ENCODE measurements at regions not wholly inside any gene's neighbourhood (a gene's known extent, or its start where the extent isn't known, plus 50 kb on each side); places are given as distances from the start of the nearest gene placed in this dataset.
"Not testable (repeated sequence)": the region's sequence is repeated elsewhere in the genome, so short reads cannot be mapped to it uniquely, and the experiment has no call there.

DNA sequence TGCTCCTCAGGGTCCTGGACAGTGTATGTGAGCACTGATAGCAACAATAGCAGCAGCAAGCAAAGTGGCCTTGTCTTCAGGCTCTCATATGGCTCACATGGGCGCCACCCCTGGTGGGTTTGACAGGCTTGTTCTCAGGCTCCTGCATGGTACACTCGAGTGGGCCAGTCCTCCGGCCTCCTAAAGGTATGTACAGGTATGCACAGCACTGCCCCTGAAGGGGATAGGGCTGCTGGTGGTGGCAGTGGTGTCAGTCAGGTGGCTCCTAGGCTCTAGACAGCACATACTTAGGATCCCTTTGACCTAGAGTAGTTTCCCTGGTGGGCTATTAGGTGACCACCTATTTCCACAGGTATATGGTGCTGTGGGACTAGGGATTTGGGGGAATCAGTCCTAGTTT is 79.8 kb downstream of the LGALS9B start:
- H3K4me1 ChIP-seq (ENCODE audit: control insufficient read depth, insufficient read depth, low read length); H3K4me2 ChIP-seq (ENCODE audit: low read length); H3K9me3 ChIP-seq (replicated peaks; ENCODE audit: low read length); H3K9ac ChIP-seq (ENCODE audit: low read depth, low read length); H3K4me3 ChIP-seq (ENCODE audit: low read length); H3K36me3 ChIP-seq (ENCODE audit: insufficient read depth, low read length); H3K27me3 ChIP-seq (ENCODE audit: control insufficient read depth, insufficient read depth, low read length): not testable (repeated sequence)

DNA sequence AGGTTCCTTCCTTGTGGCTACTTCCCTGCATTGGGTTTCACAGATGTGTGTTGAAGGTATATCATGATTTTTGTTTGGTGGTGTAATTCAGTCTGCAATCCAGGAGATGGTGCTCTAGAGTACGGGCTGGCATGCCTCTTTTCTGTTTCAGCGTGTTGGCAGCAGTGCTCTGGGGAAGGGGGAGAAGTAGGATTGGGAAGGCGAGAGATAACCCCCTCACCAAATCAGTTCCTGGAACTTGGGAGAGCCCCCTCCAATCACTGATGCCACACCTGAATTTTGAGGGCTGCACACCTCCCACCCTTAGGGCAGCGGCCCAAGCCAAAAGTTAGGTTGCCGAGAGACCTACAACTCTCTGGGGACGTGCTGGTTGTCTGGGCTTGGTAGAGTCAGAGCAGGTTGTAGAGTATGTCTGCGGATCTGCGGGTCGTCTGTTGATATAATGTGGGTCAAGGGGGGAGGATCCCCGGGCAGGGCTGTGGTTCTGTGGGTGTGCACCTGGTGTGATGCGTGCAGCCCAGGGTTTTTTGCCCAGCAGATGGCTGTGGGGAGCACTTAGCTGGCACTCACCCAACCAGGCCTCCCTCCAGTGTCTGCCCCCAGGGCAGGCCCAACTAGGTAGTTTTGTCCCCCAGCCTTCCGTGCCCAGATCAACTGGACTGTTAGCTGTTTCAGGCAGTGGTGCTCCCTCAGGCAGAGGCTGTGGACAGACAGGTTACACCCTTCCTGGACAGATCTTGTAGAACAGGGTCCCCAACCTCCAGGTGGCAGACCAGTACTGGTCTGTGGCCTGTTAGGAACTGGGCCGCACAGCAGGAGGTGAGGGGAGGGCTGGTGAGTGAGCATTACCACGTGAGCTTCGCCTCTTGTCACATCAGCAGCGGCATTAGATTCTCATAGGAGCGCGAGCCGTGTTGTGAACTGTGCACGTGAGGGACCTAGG is 85.7 kb downstream of the LGALS9B start:
- H3K4me1 ChIP-seq (ENCODE audit: control insufficient read depth, insufficient read depth, low read length); H3K4me3 ChIP-seq (ENCODE audit: low read length); H3K27me3 ChIP-seq (ENCODE audit: control insufficient read depth, insufficient read depth, low read length); H3K9me3 ChIP-seq (replicated peaks; ENCODE audit: low read length); H3K36me3 ChIP-seq (ENCODE audit: insufficient read depth, low read length); H3K4me2 ChIP-seq (ENCODE audit: low read length): not testable (repeated sequence)
- H3K9ac ChIP-seq (ENCODE audit: low read depth, low read length): peak overlapping the region; percentile 50

DNA sequence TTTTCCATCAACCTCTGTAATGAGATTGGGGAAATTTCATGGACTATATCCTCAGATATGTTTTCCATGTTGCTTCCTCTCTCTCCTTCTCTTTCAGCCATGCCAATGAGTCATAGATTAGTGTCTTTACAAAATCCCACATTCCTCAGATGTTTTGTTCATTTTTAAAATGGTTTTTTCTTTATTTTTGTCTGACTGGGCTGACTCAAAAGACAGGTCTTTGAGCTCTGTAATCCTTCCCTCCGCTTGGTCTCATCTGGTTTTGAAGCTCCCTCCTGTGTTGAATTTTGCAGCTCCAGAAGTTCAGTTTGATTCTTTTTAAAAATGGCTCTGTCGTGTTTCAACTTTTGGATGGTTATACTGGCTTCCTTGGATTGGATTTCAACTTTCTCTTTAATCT is 86.7 kb downstream of the LGALS9B start:
- H3K9ac ChIP-seq (ENCODE audit: low read depth, low read length): peak overlapping the region; percentile 50
- not testable (repeated sequence) for H3K4me3 ChIP-seq (ENCODE audit: low read length); H3K9me3 ChIP-seq (replicated peaks; ENCODE audit: low read length); H3K4me1 ChIP-seq (ENCODE audit: control insufficient read depth, insufficient read depth, low read length); H3K36me3 ChIP-seq (ENCODE audit: insufficient read depth, low read length); H3K27me3 ChIP-seq (ENCODE audit: control insufficient read depth, insufficient read depth, low read length); H3K4me2 ChIP-seq (ENCODE audit: low read length)

DNA sequence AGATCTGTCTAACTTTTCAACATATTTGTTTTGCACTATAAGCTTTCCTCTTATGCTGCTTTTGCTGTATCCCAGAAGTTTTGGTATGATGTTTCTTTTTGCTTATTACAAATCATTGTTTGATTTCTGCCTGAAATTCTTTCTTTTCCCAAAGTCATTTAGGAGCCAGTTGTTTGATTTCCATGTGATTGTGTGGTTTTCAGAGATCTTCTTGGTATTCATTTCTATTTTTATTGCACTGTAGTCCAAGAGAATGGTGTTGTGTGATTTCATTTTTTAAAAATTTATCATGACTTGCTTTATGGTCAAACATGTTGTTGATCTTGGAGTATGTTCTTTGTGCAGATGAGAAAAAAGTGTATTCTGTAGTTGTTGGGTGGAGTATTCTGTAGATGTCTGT is 88.1 kb downstream of the LGALS9B start:
- not testable (repeated sequence) for H3K36me3 ChIP-seq (ENCODE audit: insufficient read depth, low read length)

DNA sequence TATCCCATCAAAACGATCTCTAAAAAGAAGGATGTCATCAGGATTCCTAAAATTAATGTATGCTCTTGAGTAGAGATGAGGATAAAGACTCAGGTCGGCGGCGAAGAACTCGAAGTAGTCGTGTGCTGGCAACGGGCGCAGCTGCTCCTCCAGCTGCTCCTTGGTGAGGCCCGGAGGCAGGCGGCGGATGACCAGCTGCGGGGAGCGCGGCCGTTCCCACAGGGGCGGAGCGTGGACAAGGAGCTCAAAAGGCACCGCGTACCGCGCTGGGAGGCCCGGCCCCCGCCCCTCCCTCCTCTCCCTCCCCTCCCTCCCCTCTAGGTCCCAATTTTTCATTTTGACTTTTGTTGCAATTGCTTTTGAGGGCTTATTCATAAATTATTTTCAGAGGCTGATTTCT is 90.7 kb downstream of the LGALS9B start:
- not testable (repeated sequence) for H3K36me3 ChIP-seq (ENCODE audit: insufficient read depth, low read length); H3K4me1 ChIP-seq (ENCODE audit: control insufficient read depth, insufficient read depth, low read length); H3K4me2 ChIP-seq (ENCODE audit: low read length); H3K4me3 ChIP-seq (ENCODE audit: low read length); H3K9me3 ChIP-seq (replicated peaks; ENCODE audit: low read length); H3K9ac ChIP-seq (ENCODE audit: low read depth, low read length); H3K27me3 ChIP-seq (ENCODE audit: control insufficient read depth, insufficient read depth, low read length)

More for the DNA sequence above, 88.1 kb downstream of the LGALS9B start:
- not testable (repeated sequence) for H3K9ac ChIP-seq (ENCODE audit: low read depth, low read length); H3K4me3 ChIP-seq (ENCODE audit: low read length); H3K27me3 ChIP-seq (ENCODE audit: control insufficient read depth, insufficient read depth, low read length); H3K4me2 ChIP-seq (ENCODE audit: low read length); H3K4me1 ChIP-seq (ENCODE audit: control insufficient read depth, insufficient read depth, low read length); H3K9me3 ChIP-seq (replicated peaks; ENCODE audit: low read length)

DNA sequence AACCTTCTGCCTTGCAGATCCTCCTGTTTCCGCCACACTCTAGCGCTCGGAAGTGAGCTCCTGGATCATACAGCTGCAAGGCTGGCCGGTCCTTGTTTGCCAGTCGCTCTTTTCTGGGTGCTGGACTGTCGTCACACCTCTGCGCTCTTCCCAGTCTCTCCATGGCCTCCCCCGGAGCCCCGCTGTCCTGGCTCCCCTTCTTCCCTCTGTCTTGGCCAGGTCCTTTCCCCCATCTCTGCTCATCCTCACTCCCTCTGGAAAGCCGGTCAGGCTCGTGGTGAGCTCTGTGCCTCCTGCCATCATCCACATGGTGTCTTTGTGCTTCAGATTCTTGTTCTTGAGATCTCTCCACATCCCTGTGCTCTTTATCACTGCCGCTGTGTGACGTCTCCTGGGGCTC is 91.6 kb downstream of the LGALS9B start:
- H3K4me2 ChIP-seq (ENCODE audit: low read length); H3K9ac ChIP-seq (ENCODE audit: low read depth, low read length); H3K4me1 ChIP-seq (ENCODE audit: control insufficient read depth, insufficient read depth, low read length); H3K4me3 ChIP-seq (ENCODE audit: low read length); H3K9me3 ChIP-seq (replicated peaks; ENCODE audit: low read length); H3K27me3 ChIP-seq (ENCODE audit: control insufficient read depth, insufficient read depth, low read length); H3K36me3 ChIP-seq (ENCODE audit: insufficient read depth, low read length): not testable (repeated sequence)

Data from skeletal muscle satellite cell (primary cell).